ENCODE measurements at regions not wholly inside any gene's neighbourhood (a gene's known extent, or its start where the extent isn't known, plus 50 kb on each side); places are given as distances from the start of the nearest gene placed in this dataset.

DNA sequence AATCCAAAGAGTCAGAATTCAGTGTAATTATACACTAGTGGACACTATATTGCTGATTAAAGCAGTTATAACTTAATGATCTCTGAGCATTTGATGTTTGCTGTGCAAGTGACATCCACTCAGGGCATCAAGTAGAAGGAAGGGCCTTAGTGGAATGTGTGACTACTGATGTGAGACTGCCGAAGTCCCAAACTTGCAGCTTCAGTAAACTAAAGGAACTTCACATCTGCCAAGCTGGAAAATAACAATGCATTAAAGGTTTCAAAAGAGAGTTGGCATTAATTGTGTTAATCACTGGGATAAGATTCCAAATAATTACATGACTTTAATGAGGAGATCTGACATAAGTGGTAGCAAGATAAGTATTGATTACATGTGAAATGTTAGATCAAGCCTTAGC lies 52.5 kb upstream of the SLC25A4 start:
- Histone ChIP-seq H3K4me2 (ENCODE audit: control insufficient read depth, extremely low read depth, insufficient read depth, low read depth, low read length) (no peak overlapping the region), H3K9ac (ENCODE audit: control insufficient read depth, extremely low read depth, insufficient read depth, low read length) (no peak overlapping the region), H2AFZ (ENCODE audit: control insufficient read depth, low read length) (no peak overlapping the region), H4K20me1 (ENCODE audit: control insufficient read depth, extremely low read depth, insufficient read depth, low read length) (no peaks in the 10 kb centered on the region), H3K36me3 (ENCODE audit: control insufficient read depth in 2 of 2, extremely low read depth in 1 of 2, insufficient read depth in 2 of 2, low read length in 2 of 2) (no peaks in the 10 kb centered on the region), H3K79me2 (ENCODE audit: control insufficient read depth, insufficient read depth, low read length) (no peaks in the 10 kb centered on the region), H3K9me3 (ENCODE audit: control insufficient read depth, low read depth, low read length) (no peaks in the 10 kb centered on the region), H3K27me3 (ENCODE audit: control insufficient read depth, extremely low read depth, insufficient read depth, low read length) (no peaks in the 10 kb centered on the region), H3K4me1 (ENCODE audit: control insufficient read depth, extremely low read depth, insufficient read depth, low read length) (no peaks in the 10 kb centered on the region), H3K27ac (ENCODE audit: control insufficient read depth, insufficient read depth, low read length) (no peak overlapping the region), H3K4me3 (ENCODE audit: control insufficient read depth in 2 of 3, extremely low read depth in 1 of 3, insufficient read depth in 2 of 3, low read depth in 1 of 3, low read length in 3 of 3) (no peak overlapping the region), H3K9me1 (ENCODE audit: control insufficient read depth, extremely low read depth, insufficient read depth, low read length) (no peaks in the 10 kb centered on the region)
- DNase-seq (ENCODE audit: low read depth, low spot score) (no peak), FAIRE-seq (no peak)
- TF ChIP-seq CTCF (optimal IDR thresholded peaks at IDR 0.05 in 1 of 3, IDR thresholded peaks at IDR 0.05 in 1 of 3, conservative IDR thresholded peaks at IDR 0.05 in 1 of 3; ENCODE audit: extremely low read depth in 1 of 3, insufficient read depth in 2 of 3, low read length in 3 of 3) (no peak), EZH2 (IDR thresholded peaks at IDR 0.05; ENCODE audit: low read length) (no peak)
- dilution Hi-C loops (cut with MboI; ENCODE audit: extremely low pct_ligation_motif_present, low sequenced_read_pairs), result no loop called here

DNA sequence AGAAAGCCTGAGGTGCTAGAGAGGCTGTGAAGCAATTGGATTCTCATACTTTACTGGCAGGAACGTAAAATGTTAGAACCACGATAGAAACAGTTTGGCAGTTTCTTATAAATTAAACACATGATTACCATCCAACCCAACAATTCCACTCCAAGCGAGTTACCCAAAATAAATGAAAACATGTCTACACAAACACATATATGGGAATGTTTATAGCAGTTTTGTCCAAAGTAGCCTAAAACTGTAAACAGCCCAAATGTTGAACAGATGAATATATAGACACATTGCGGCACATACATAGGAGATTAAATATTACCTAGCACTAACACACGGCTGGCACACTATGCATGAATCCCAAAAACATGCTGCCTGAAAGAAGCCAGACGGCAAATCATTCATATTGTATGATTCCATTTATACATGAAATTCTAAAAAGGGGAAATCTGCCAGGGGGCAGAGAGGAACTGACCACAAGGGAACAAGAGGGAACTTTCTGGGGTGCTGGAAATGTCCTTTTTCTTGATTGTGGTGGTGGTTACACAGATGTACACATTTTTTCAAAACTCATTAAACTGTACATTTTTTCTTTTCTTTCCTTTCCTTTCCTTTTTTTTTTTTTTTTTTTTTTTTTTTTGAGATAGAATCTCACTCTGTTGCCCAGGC lies 50.4 kb upstream of the SLC25A4 start:
- Histone ChIP-seq H3K9ac (ENCODE audit: control insufficient read depth, extremely low read depth, insufficient read depth, low read length) (no peak overlapping the region), H3K9me1 (ENCODE audit: control insufficient read depth, extremely low read depth, insufficient read depth, low read length) (no peaks in the 10 kb centered on the region), H3K9me3 (ENCODE audit: control insufficient read depth, low read depth, low read length) (no peaks in the 10 kb centered on the region), H3K4me3 (ENCODE audit: control insufficient read depth in 2 of 3, extremely low read depth in 1 of 3, insufficient read depth in 2 of 3, low read depth in 1 of 3, low read length in 3 of 3) (no peak overlapping the region), H3K27me3 (ENCODE audit: control insufficient read depth, extremely low read depth, insufficient read depth, low read length) (no peaks in the 10 kb centered on the region), H3K4me1 (ENCODE audit: control insufficient read depth, extremely low read depth, insufficient read depth, low read length) (no peaks in the 10 kb centered on the region), H3K79me2 (ENCODE audit: control insufficient read depth, insufficient read depth, low read length) (no peaks in the 10 kb centered on the region), H3K4me2 (ENCODE audit: control insufficient read depth, extremely low read depth, insufficient read depth, low read depth, low read length) (no peak overlapping the region), H2AFZ (ENCODE audit: control insufficient read depth, low read length) (no peak overlapping the region), H3K27ac (ENCODE audit: control insufficient read depth, insufficient read depth, low read length) (no peak overlapping the region), H3K36me3 (ENCODE audit: control insufficient read depth in 2 of 2, extremely low read depth in 1 of 2, insufficient read depth in 2 of 2, low read length in 2 of 2) (no peaks in the 10 kb centered on the region), H4K20me1 (ENCODE audit: control insufficient read depth, extremely low read depth, insufficient read depth, low read length) (no peaks in the 10 kb centered on the region)
- no peak for TF ChIP-seq EZH2 (IDR thresholded peaks at IDR 0.05; ENCODE audit: low read length)
- no peak for TF ChIP-seq CTCF (optimal IDR thresholded peaks at IDR 0.05 in 1 of 3, IDR thresholded peaks at IDR 0.05 in 1 of 3, conservative IDR thresholded peaks at IDR 0.05 in 1 of 3; ENCODE audit: extremely low read depth in 1 of 3, insufficient read depth in 2 of 3, low read length in 3 of 3)
- no peak for DNase-seq (ENCODE audit: low read depth, low spot score)
- dilution Hi-C loops (cut with MboI; ENCODE audit: extremely low pct_ligation_motif_present, low sequenced_read_pairs), result no loop called here
- FAIRE-seq, result no peak

Data from keratinocyte (primary cell).